ENCODE measurements at regions not wholly inside any gene's neighbourhood (a gene's known extent, or its start where the extent isn't known, plus 50 kb on each side); places are given as distances from the start of the nearest gene placed in this dataset.

- peak in 1 of 14 donors; percentile 0 for DNase-seq
Measured at GRCh38 chr5:33300209-33300742, 140.5 kb upstream of the TARS1 start.

- DNase-seq = no peak
Measured at GRCh38 chr5:33303579-33304095, 137.1 kb upstream of the TARS1 start.

GRCh38 chr5:33304601-33305000 lies 136.2 kb upstream of the TARS1 start:
- DNase-seq = no peak

- no peak for DNase-seq
Measured at GRCh38 chr5:33305572-33305971, 135.2 kb upstream of the TARS1 start.

GRCh38 chr5:33306758-33307157 lies 134.0 kb upstream of the TARS1 start:
- DNase-seq = no peak

GRCh38 chr5:33308586-33308985 lies 132.2 kb upstream of the TARS1 start:
- DNase-seq = no peak

GRCh38 chr5:33309068-33309467 lies 131.7 kb upstream of the TARS1 start:
- no peak for DNase-seq

GRCh38 chr5:33309536-33310345 lies 131.0 kb upstream of the TARS1 start:
- no peak for DNase-seq

- DNase-seq = no peak
Measured at GRCh38 chr5:33310451-33310850, 130.3 kb upstream of the TARS1 start.

GRCh38 chr5:33311893-33312292 lies 128.9 kb upstream of the TARS1 start:
- DNase-seq = no peak

- no peak for DNase-seq
Measured at GRCh38 chr5:33312571-33313549, 127.9 kb upstream of the TARS1 start.

- no peak for DNase-seq
Measured at GRCh38 chr5:33315189-33315588, 125.6 kb upstream of the TARS1 start.

GRCh38 chr5:33316773-33317172 lies 124.0 kb upstream of the TARS1 start:
- DNase-seq = no peak

- DNase-seq = no peak
Measured at GRCh38 chr5:33317271-33317670, 123.5 kb upstream of the TARS1 start.

- DNase-seq = no peak
Measured at GRCh38 chr5:33319151-33319550, 121.6 kb upstream of the TARS1 start.

GRCh38 chr5:33319841-33320240 lies 120.9 kb upstream of the TARS1 start:
- DNase-seq = no peak

GRCh38 chr5:33321026-33321425 lies 119.7 kb upstream of the TARS1 start:
- DNase-seq = no peak

GRCh38 chr5:33322632-33323031 lies 118.1 kb upstream of the TARS1 start:
- no peak for DNase-seq

- DNase-seq = no peak
Measured at GRCh38 chr5:33324667-33325307, 116.0 kb upstream of the TARS1 start.

- DNase-seq = no peak
Measured at GRCh38 chr5:33328818-33329217, 111.9 kb upstream of the TARS1 start.

GRCh38 chr5:33329891-33330290 lies 110.9 kb upstream of the TARS1 start:
- no peak for DNase-seq

GRCh38 chr5:33330426-33330825 lies 110.3 kb upstream of the TARS1 start:
- no peak for DNase-seq
